Panc1 (cell line): ENCODE measurements at regions not wholly inside any gene's neighbourhood (a gene's known extent, or its start where the extent isn't known, plus 50 kb on each side); places are given as distances from the start of the nearest gene placed in this dataset.

Experiments
- CTCF ChIP-seq: fragments of 450-650 bp; IDR thresholded peaks from 2 replicates; pipeline ENCODE4 v1.5.1; 2017; ENCODE audit warnings: mild to moderate bottlenecking
- POLR2AphosphoS5 ChIP-seq: IDR thresholded peaks from 2 replicates; pipeline ENCODE4 v1.6.1; 2012; ENCODE audit warnings: mild to moderate bottlenecking, low read depth, low read length, moderate library complexity
- REST ChIP-seq, 2 experiments: IDR thresholded peaks; 2 replicates each; pipeline ENCODE4 v1.6.1; 2011 to 2012; ENCODE audit warnings: low read depth in 2 of 2, control low read depth in 1 of 2, low read length in 1 of 2, mild to moderate bottlenecking in 1 of 2, moderate library complexity in 1 of 2; ENCODE audit not compliant: insufficient read depth in 1 of 2
- SIN3A ChIP-seq: IDR thresholded peaks from 2 replicates; pipeline ENCODE4 v1.6.1; 2012; ENCODE audit warnings: low read depth, mild to moderate bottlenecking, low read length, moderate library complexity, borderline replicate concordance; ENCODE audit not compliant: insufficient read depth
- TCF7L2 ChIP-seq: IDR thresholded peaks from 2 replicates; pipeline ENCODE4 v1.6.1; 2011; ENCODE audit warnings: mild to moderate bottlenecking, low read depth, low read length, inconsistent platforms

GRCh38 chr2:158740621-158741020, 54.5 kb upstream of the DAPL1 start:
- TF ChIP-seq CTCF = no peak
- no peak for TF ChIP-seq TCF7L2
- TF ChIP-seq POLR2AphosphoS5 = no peak
- TF ChIP-seq REST (IDR thresholded peaks at IDR 0.05; ENCODE audit: insufficient read depth in 1 of 2, low read depth in 2 of 2, low read length in 1 of 2) = no peak
- TF ChIP-seq SIN3A = no peak
